ENCODE measurements at regions not wholly inside any gene's neighbourhood (a gene's known extent, or its start where the extent isn't known, plus 50 kb on each side); places are given as distances from the start of the nearest gene placed in this dataset.

DNA sequence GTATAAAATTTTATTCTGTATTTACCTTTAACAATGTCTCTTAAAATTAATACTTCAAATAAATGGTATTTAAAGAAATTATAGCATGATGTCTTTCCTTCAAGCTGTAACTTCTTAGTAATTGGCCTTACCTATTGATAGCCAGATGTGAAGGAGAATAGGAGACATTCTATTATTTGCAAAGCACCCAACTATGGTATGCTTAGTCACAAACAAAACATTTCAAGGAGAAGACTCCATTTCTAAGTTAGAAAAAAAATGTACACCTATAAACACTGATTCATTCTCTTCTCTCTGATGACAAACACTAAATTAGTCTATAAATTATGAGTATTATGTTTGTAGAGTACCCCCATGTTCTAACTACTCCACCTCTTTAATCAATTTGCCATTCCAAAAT, 66.4 kb downstream of the NKX6-1 start:
- Mint-ChIP-seq H3K27me3 (ENCODE audit: low read depth) (no peaks in the 10 kb centered on the region), H3K4me1 (peaks cover 13% of the 10 kb centered on the region in 2 experiments), H3K36me3 (ENCODE audit: insufficient read depth in 1 of 3, low read depth in 3 of 3) (no peaks in the 10 kb centered on the region), H3K27ac (no peak overlapping the region), H3K9me3 (no peaks in the 10 kb centered on the region), H3K4me3 (no peak overlapping the region)
- no peak overlapping the region for H4K5ac ChIP-seq (ENCODE audit: insufficient read length, low read depth, low read length)
- H2BK15ac ChIP-seq (ENCODE audit: low read depth, low read length) = no peak overlapping the region
- H3K23me2 ChIP-seq (ENCODE audit: insufficient read length, low read depth, low read length, poor library complexity, severe bottlenecking) = no peaks in the 10 kb centered on the region
- DNase-seq = no peak
- H3K27me3 ChIP-seq (ENCODE audit: insufficient read depth, low read length) = no peaks in the 10 kb centered on the region
- H3K4me1 ChIP-seq (ENCODE audit: insufficient read depth, low read length) = no peaks in the 10 kb centered on the region
- H2BK12ac ChIP-seq (ENCODE audit: insufficient read length, low read depth, low read length) = no peak overlapping the region
- H3K79me1 ChIP-seq (ENCODE audit: insufficient read depth, low read depth, low read length, poor library complexity, severe bottlenecking) = no peaks in the 10 kb centered on the region
- no peaks in the 10 kb centered on the region for H3K9me3 ChIP-seq (ENCODE audit: control insufficient read depth, low read depth, low read length)
- no peak overlapping the region for H2AK5ac ChIP-seq (ENCODE audit: insufficient read length, low read length)
- no peak overlapping the region for H3K4ac ChIP-seq (ENCODE audit: low read depth, low read length)
- H3K18ac ChIP-seq (ENCODE audit: insufficient read length, low read depth, low read length) = no peak overlapping the region
- TF ChIP-seq, protein P1, sequence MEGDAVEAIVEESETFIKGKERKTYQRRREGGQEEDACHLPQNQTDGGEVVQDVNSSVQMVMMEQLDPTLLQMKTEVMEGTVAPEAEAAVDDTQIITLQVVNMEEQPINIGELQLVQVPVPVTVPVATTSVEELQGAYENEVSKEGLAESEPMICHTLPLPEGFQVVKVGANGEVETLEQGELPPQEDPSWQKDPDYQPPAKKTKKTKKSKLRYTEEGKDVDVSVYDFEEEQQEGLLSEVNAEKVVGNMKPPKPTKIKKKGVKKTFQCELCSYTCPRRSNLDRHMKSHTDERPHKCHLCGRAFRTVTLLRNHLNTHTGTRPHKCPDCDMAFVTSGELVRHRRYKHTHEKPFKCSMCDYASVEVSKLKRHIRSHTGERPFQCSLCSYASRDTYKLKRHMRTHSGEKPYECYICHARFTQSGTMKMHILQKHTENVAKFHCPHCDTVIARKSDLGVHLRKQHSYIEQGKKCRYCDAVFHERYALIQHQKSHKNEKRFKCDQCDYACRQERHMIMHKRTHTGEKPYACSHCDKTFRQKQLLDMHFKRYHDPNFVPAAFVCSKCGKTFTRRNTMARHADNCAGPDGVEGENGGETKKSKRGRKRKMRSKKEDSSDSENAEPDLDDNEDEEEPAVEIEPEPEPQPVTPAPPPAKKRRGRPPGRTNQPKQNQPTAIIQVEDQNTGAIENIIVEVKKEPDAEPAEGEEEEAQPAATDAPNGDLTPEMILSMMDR (conservative IDR thresholded peaks at IDR 0.05) = no peak
- no peak overlapping the region for H3K56ac ChIP-seq (ENCODE audit: insufficient read length, low read depth, low read length)
- H3K23ac ChIP-seq (ENCODE audit: insufficient read length, low read depth, low read length) = no peak overlapping the region
- no peak overlapping the region for H2AFZ ChIP-seq (ENCODE audit: low read length)
- no peak overlapping the region for H3K14ac ChIP-seq (ENCODE audit: insufficient read depth, low read length)
- H3K27ac ChIP-seq (ENCODE audit: insufficient read length, low read depth, low read length) = no peak overlapping the region
- no peak overlapping the region for H4K8ac ChIP-seq (replicated peaks; ENCODE audit: insufficient read length, low read depth, low read length)
- H3T11ph ChIP-seq (ENCODE audit: low read length) = no peak overlapping the region
- H4K91ac ChIP-seq (ENCODE audit: insufficient read length, low read depth, low read length) = no peak overlapping the region
- H3K9ac ChIP-seq (ENCODE audit: extremely low read depth, insufficient read length, low read length) = no peak overlapping the region
- H4K20me1 ChIP-seq (ENCODE audit: control insufficient read depth, insufficient read depth, insufficient read length) = no peaks in the 10 kb centered on the region
- H2BK20ac ChIP-seq (ENCODE audit: low read depth, low read length, poor library complexity, severe bottlenecking) = no peak overlapping the region
- no peaks in the 10 kb centered on the region for H3K79me2 ChIP-seq (ENCODE audit: insufficient read depth, low read length)
- no peak overlapping the region for H2BK5ac ChIP-seq (ENCODE audit: insufficient read length, low read length)
- H2BK120ac ChIP-seq (ENCODE audit: low read depth, low read length, poor library complexity, severe bottlenecking) = no peak overlapping the region
- no peak overlapping the region for H3K4me2 ChIP-seq (ENCODE audit: insufficient read depth, insufficient read length, low read length)
